ENCODE measurements at regions not wholly inside any gene's neighbourhood (a gene's known extent, or its start where the extent isn't known, plus 50 kb on each side); places are given as distances from the start of the nearest gene placed in this dataset.

DNA sequence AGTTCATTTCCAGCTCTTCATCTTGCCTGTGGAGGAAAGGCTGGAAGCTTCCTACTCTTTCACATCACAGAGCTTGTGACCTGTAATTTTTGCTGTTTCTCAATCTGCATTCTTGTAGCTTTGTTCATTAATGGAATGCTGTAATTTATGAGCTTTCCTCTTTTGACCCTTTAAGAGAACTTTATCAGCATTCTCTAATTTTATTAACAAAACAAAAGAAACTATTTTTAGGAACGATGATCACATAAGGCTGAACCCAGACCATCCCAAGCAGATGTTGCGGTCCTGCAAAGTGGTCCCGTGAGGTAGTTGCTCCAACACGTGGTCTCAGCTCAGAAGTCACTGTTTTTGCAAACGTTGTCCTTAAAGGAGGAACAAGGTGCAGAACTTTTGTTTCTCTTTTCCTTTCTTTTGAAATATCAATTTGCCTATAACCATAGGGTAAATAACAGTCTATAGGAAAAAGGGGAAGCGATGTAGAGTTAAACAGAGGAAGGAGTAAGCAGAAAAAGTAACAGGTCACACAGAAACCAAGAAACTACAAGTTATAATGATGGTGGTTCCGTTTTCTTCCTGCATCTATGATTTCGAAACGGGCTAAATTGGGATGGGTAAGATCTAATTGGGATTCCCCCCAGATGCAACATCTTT lies 121.3 kb upstream of the PHACTR1 start:
- H3K79me2 ChIP-seq (ENCODE audit: control insufficient read depth in 1 of 2, insufficient read depth in 2 of 2, low read length in 2 of 2) = no peaks in the 10 kb centered on the region
- TF ChIP-seq TCF12 (IDR thresholded peaks at IDR 0.05; ENCODE audit: low read depth, low read length) (no peak), RXRA (IDR thresholded peaks at IDR 0.05; ENCODE audit: insufficient read depth, low read depth, low read length) (no peak), NANOG (IDR thresholded peaks at IDR 0.05; ENCODE audit: insufficient read depth, low read depth, low read length, poor library complexity, severe bottlenecking) (no peak), BRCA1 (IDR thresholded peaks at IDR 0.05; ENCODE audit: low read depth, low read length) (no peak), SIRT6 (IDR thresholded peaks at IDR 0.05; ENCODE audit: low read length) (no peak), USF2 (IDR thresholded peaks at IDR 0.05; ENCODE audit: low read length) (no peak), EGR1 (IDR thresholded peaks at IDR 0.05; ENCODE audit: borderline replicate concordance, low read depth, low read length) (no peak), CTBP2 (IDR thresholded peaks at IDR 0.05; ENCODE audit: borderline replicate concordance, insufficient read depth, insufficient read length, low read length) (no peak), TAF7 (optimal IDR thresholded peaks at IDR 0.05; ENCODE audit: borderline replicate concordance, low read depth, low read length) (no peak), JUN (IDR thresholded peaks at IDR 0.05; ENCODE audit: low read depth, low read length) (no peak), SUZ12 (IDR thresholded peaks at IDR 0.05; ENCODE audit: low read length) (no peak)

More for the DNA sequence above, 121.3 kb upstream of the PHACTR1 start:
- H2AK5ac ChIP-seq (ENCODE audit: low read depth, low read length) = no peak overlapping the region
- no peak overlapping the region for H3K14ac ChIP-seq (ENCODE audit: insufficient read length)
- no peak overlapping the region for H3K4me2 ChIP-seq (ENCODE audit: insufficient read depth in 1 of 2, low read depth in 2 of 2, low read length in 2 of 2)
- no peak overlapping the region for H2BK120ac ChIP-seq (replicated peaks; ENCODE audit: low read depth, low read length)
- H3K27me3 ChIP-seq (replicated peaks in 1 of 4; ENCODE audit: control insufficient read depth in 3 of 4, extremely low read depth in 1 of 4, insufficient read depth in 3 of 4, low read length in 3 of 4) = no peaks in the 10 kb centered on the region
- H3K4me1 ChIP-seq (replicated peaks in 1 of 4; ENCODE audit: control insufficient read depth in 3 of 4, insufficient read depth in 4 of 4, low read length in 3 of 4) = peaks cover 0 to 2% (median 0%) of the 10 kb centered on the region in 4 experiments; a peak in 3 of 7 replicates
- no peaks in the 10 kb centered on the region for H3K79me1 ChIP-seq (ENCODE audit: low read depth, low read length)
- POLR2A ChIA-PET (ENCODE audit: partially characterized antibody) = no interaction called here
- no peak overlapping the region for H4K8ac ChIP-seq (ENCODE audit: extremely low read depth, insufficient read depth, low read length)
- DNase-seq (ENCODE audit: low read depth in 1 of 2, low spot score in 2 of 2) (no peak), FAIRE-seq (no peak)
- CTCF ChIA-PET (ENCODE audit: partially characterized antibody) = interaction anchor here (0.8 to 5.0 kb wide), 5 partner anchors 10 to 308 kb away, joined by 3 to 57 read pairs (median 4); partner anchors contain the start of gene EDN1
- H3K27ac ChIP-seq (ENCODE audit: low read depth, low read length) = no peak overlapping the region
- no peak overlapping the region for H3K18ac ChIP-seq (ENCODE audit: extremely low read depth, low read length)
- no peak overlapping the region for H3K4me3 ChIP-seq (ENCODE audit: extremely low read depth in 1 of 4, insufficient read depth in 2 of 4, low read depth in 3 of 4, low read length in 4 of 4)
- H3K9me3 ChIP-seq (ENCODE audit: insufficient read depth in 2 of 2, low read depth in 1 of 2, low read length in 1 of 2) = no peaks in the 10 kb centered on the region
- no peak overlapping the region for H2BK15ac ChIP-seq (ENCODE audit: low read length)
- no peak overlapping the region for H2BK20ac ChIP-seq (ENCODE audit: low read length)
- no peaks in the 10 kb centered on the region for H4K20me1 ChIP-seq (replicated peaks in 1 of 2; ENCODE audit: control insufficient read depth in 1 of 2, insufficient read depth in 2 of 2, low read length in 2 of 2)
- H3K36me3 ChIP-seq (ENCODE audit: control insufficient read depth in 2 of 4, insufficient read depth in 4 of 4, low read length in 3 of 4) = no peaks in the 10 kb centered on the region; a peak in 1 of 8 replicates
- H4K91ac ChIP-seq (replicated peaks; ENCODE audit: insufficient read length, low read length) = no peak overlapping the region
- no peaks in the 10 kb centered on the region; the same call in 1 of the 2 replicates for H3K23me2 ChIP-seq (ENCODE audit: low read depth, low read length)
- no peak overlapping the region for H2AFZ ChIP-seq (ENCODE audit: low read length)
- no peak overlapping the region for H4K5ac ChIP-seq (ENCODE audit: insufficient read length, low read depth, low read length)
- no peak overlapping the region for H3K23ac ChIP-seq (ENCODE audit: insufficient read length)
- no peak overlapping the region for H2BK12ac ChIP-seq (ENCODE audit: low read depth, low read length)
- 88% methylated on average over 9 of the region's 9 CpGs; no CpG with 5 or more reads in 1 of the 2 experiments for WGBS, 2 experiments (ENCODE audit: extremely low coverage in 1 of 2, insufficient coverage in 1 of 2, insufficient read length in 1 of 2, insufficient replicate concordance in 2 of 2, low coverage in 1 of 2, low lambda C conversion rate in 2 of 2, missing lambda C conversion rate in 1 of 2)
- H3K4ac ChIP-seq (replicated peaks; ENCODE audit: insufficient read length, low read depth, low read length) = no peak overlapping the region
- no peak overlapping the region for H2BK5ac ChIP-seq (ENCODE audit: low read depth, low read length)
- no peak overlapping the region for H3K56ac ChIP-seq (replicated peaks; ENCODE audit: insufficient read length, low read depth, low read length)
- no peak overlapping the region for H3K9ac ChIP-seq (replicated peaks in 1 of 4; ENCODE audit: extremely low read depth in 1 of 4, low read depth in 3 of 4, low read length in 3 of 4)

Data from H1 (cell line).